ENCODE measurements at regions not wholly inside any gene's neighbourhood (a gene's known extent, or its start where the extent isn't known, plus 50 kb on each side); places are given as distances from the start of the nearest gene placed in this dataset.

DNA sequence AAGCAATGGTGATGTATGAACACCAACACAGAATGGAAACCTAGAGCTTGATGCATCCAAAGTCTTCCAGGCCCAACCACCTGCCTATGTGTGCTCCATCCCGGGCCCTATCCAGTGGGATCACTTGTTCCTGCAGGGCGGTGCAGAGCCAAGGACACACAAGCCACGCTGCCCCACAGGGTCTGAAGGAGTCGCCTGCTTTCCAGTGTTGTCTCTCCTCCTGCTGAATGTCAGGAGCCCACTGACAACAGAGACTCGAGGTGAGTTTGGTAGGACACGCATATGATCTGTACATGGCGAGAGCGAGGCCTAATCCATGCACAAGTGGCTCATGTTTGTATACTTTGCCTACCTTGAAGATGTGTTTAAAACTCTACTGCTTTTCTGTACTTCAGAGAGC is 70.9 kb upstream of the FHL2 start:
- H3K27me3 Mint-ChIP-seq = peaks cover 51% of the 10 kb centered on the region
- ATAC-seq (replicated peaks; ENCODE audit: extremely low read depth, poor library complexity, severe bottlenecking) (no peak), DNase-seq (ENCODE audit: low spot score in 2 of 2) (no peak)
- no peaks in the 10 kb centered on the region for H3K36me3 Mint-ChIP-seq (ENCODE audit: insufficient read depth)
- H3K4me3 Mint-ChIP-seq = no peak overlapping the region
- H3K9me3 Mint-ChIP-seq = no peaks in the 10 kb centered on the region
- H3K4me1 Mint-ChIP-seq = no peaks in the 10 kb centered on the region
- H3K27ac Mint-ChIP-seq (ENCODE audit: low read depth) = no peak overlapping the region

DNA sequence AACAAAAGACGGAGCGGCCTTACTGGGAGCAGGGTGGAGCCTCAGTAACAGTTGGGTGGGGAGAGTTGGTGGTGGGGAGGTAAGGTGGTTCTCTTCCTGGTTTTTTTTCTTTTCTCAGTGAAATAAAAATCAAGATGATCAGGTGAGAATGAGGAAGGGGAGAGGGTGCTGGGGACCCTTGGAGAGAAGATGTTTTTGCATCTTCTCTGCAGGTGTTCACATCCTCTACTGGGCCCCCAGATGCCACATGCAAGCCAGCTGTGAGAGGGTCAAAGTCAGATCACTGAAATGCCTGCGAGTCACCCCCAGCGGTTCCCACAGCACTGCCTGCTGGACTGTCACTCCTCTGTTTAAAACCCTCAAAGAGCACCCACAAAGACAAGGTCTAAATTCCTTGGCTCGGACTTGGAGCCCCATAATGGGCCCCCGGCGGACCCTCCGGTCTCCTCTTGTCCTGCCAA is 69.8 kb upstream of the FHL2 start:
- Mint-ChIP-seq H3K27ac (ENCODE audit: low read depth) (no peak overlapping the region), H3K9me3 (no peaks in the 10 kb centered on the region), H3K4me3 (no peak overlapping the region), H3K36me3 (ENCODE audit: insufficient read depth) (no peaks in the 10 kb centered on the region), H3K4me1 (no peaks in the 10 kb centered on the region), H3K27me3 (peaks cover 53% of the 10 kb centered on the region)
- DNase-seq (ENCODE audit: low spot score in 2 of 2) = no peak
- ATAC-seq (replicated peaks; ENCODE audit: extremely low read depth, poor library complexity, severe bottlenecking) = no peak

DNA sequence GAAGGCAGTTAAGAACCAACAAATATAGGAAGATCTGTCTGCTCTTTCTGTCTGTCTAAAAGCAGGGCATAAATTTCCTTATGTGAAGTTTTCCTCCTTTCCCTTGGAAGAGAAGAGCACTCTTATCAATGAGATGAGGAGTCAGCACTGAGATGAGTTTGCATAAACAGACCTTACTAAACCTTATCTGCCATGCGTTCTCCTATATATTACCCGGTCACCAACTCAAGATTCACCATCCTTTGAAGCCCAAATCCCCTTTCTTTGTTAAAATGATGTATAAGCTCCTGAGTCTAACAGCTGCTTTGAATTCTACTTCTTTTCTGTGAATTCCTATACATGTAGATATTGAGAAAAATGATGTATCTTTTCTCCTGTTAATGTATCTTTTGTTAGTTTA is 65.5 kb upstream of the FHL2 start:
- no peak for DNase-seq (ENCODE audit: low spot score in 2 of 2)
- Mint-ChIP-seq H3K9me3 (no peaks in the 10 kb centered on the region), H3K27me3 (peaks cover 39% of the 10 kb centered on the region), H3K27ac (ENCODE audit: low read depth) (no peak overlapping the region), H3K4me3 (no peak overlapping the region), H3K36me3 (ENCODE audit: insufficient read depth) (no peaks in the 10 kb centered on the region), H3K4me1 (no peaks in the 10 kb centered on the region)
- ATAC-seq (replicated peaks; ENCODE audit: extremely low read depth, poor library complexity, severe bottlenecking) = no peak

DNA sequence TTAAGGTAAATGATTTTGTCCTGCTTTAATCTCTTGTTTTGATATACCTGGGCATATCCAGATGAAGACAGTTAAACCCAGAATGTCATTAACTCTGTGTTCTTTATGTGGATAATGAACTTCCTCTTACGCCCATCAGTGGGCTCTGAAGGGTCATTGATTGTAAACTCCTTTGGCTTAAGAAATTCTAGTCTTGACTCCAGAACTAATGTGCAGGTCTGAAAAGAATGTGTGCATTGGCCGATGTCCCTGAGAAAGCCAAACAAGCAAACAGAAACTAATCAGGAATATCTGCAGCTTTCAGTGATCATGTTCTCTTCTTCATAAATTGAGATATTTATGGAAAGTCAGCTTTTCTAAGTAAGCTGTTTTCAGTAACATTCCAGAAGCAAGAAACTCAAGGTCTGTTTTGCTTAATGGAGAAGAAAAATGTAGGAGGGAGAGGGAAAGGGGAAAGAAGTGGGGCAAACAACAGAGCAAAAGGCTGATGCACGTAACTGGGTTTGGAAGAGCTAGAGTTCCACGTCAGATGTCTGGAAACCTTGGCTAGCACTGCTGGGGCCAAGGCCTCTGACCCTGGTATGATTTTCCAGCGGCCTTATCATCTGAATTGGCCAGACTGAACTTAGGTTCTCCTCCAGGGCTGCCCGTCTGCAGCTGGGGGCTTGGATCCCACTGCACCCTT is 61.3 kb upstream of the FHL2 start:
- Mint-ChIP-seq H3K27me3 (peaks cover 40% of the 10 kb centered on the region), H3K9me3 (no peaks in the 10 kb centered on the region), H3K4me3 (no peak overlapping the region), H3K36me3 (ENCODE audit: insufficient read depth) (no peaks in the 10 kb centered on the region), H3K27ac (ENCODE audit: low read depth) (no peak overlapping the region), H3K4me1 (no peaks in the 10 kb centered on the region)
- no peak for DNase-seq (ENCODE audit: low spot score in 2 of 2)
- no peak for ATAC-seq (replicated peaks; ENCODE audit: extremely low read depth, poor library complexity, severe bottlenecking)

DNA sequence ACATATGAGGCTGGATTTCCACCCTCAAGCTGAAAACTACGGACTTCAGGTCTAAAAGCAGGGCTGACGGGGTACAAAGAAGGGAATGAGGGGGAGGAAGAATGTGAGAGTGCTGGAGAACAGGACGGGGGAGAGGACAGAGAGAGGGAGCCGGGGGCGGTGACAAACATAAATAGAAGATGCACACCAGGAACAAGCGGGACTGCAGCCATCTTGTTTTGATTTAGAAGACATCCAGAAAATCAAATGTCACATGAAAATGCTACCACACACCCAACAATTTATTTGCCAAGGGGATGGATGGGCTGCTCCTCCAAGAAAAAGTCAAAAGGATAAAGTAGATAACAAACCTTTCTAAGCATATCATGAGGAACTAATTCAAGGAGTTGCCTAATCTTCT is 59.2 kb upstream of the FHL2 start:
- Mint-ChIP-seq H3K27ac (ENCODE audit: low read depth) (no peak overlapping the region), H3K36me3 (ENCODE audit: insufficient read depth) (no peaks in the 10 kb centered on the region), H3K27me3 (peaks cover 37% of the 10 kb centered on the region), H3K9me3 (no peaks in the 10 kb centered on the region), H3K4me3 (no peak overlapping the region), H3K4me1 (no peaks in the 10 kb centered on the region)
- ATAC-seq (replicated peaks; ENCODE audit: extremely low read depth, poor library complexity, severe bottlenecking) (no peak), DNase-seq (ENCODE audit: low spot score in 2 of 2) (no peak)

DNA sequence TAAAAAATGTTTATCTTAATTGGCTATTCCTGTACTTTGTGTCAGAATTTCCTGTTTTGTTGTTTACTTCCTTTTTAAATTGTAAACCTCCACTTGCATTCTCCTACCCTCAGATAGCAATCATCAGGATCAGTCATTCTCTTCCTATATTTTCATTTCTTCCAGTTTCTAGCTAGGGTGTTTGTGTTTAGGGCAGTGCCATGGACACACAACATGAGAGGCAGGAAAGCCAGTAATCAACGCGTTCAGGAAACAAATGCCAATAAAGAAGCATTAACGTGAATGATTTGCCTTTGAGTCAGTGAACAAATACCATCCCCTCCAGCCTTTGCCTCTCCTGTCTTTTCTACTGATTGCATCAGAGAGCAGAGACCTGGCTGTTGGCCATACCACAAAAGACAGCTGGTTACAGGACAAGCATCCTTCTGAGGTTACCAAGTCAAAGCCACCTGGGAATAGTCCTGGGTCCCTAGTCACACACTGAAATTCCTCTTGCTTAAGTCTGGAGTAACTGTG is 56.7 kb upstream of the FHL2 start:
- peaks cover 49% of the 10 kb centered on the region for H3K27me3 Mint-ChIP-seq
- no peak for DNase-seq (ENCODE audit: low spot score in 2 of 2)
- H3K27ac Mint-ChIP-seq (ENCODE audit: low read depth) = no peak overlapping the region
- H3K9me3 Mint-ChIP-seq = no peaks in the 10 kb centered on the region
- no peaks in the 10 kb centered on the region for H3K4me1 Mint-ChIP-seq
- ATAC-seq (replicated peaks; ENCODE audit: extremely low read depth, poor library complexity, severe bottlenecking) = no peak
- H3K4me3 Mint-ChIP-seq = no peak overlapping the region
- no peaks in the 10 kb centered on the region for H3K36me3 Mint-ChIP-seq (ENCODE audit: insufficient read depth)

DNA sequence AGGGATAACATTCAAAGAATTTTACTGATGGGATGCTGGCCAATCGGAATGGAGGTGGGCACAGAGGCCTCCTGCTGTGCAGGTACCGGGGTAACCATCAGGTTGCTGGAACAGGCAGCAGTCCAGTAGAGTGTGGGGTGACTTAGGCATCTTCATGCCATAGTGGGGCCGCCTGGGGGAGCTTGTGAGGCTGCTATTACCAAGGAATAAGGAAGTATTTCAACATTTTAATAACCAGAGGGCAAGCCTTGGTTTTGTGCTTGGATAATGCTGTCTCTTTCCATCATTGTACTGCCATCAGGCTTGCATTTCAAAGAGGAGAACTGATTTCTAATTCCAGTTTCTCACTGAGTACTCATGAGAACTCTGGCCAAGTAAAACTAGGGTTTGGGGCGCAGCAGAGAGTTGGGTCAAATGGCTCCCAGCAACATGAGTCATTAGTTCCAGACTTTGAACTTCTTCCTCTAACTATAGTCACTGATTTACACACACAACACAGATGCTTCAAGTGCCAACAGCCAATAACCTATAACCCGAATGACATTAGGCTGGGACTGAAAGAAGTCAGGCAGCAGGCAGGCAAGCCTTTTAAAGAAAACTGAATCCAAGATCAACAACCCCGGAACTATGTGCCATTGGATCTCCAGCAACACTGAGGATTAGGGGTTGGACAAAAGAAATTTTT is 56.1 kb upstream of the FHL2 start:
- DNase-seq (ENCODE audit: low spot score in 2 of 2) (no peak), ATAC-seq (replicated peaks; ENCODE audit: extremely low read depth, poor library complexity, severe bottlenecking) (no peak)
- Mint-ChIP-seq H3K4me3 (no peak overlapping the region), H3K36me3 (ENCODE audit: insufficient read depth) (no peaks in the 10 kb centered on the region), H3K4me1 (no peaks in the 10 kb centered on the region), H3K27me3 (peaks cover 55% of the 10 kb centered on the region), H3K27ac (ENCODE audit: low read depth) (no peak overlapping the region), H3K9me3 (no peaks in the 10 kb centered on the region)

DNA sequence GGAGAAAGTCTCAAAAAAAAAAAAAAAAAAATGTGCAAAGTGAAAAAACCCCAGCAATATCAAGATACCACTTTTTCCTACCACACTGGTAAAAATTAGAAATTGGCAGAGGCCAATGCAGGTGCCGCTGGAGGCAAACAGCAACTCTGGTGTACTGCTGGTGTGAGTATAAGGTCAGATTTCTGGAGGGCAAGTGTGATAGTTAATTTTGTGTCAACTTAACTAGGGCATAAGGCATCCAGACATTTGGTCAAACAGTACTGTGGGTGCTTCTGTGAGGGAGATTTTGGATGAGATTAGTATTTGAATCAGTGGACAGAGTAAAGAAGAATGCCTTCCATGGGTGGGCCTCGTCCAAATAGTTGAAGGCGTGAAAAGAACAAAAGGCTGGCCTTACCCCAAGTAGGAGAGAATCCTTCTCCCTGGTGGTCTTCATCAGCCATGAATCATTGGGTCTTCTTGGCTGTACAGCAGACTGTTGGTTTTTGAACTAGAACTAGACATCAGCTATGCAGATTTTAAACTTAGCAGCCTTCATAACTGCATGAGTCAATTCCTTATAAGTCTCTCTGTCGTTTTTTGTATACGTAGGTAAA is 52.8 kb upstream of the FHL2 start:
- Mint-ChIP-seq H3K27ac (ENCODE audit: low read depth) (no peak overlapping the region), H3K36me3 (ENCODE audit: insufficient read depth) (no peaks in the 10 kb centered on the region), H3K4me3 (no peak overlapping the region), H3K9me3 (no peaks in the 10 kb centered on the region), H3K4me1 (no peaks in the 10 kb centered on the region), H3K27me3 (peaks cover 71% of the 10 kb centered on the region)
- ATAC-seq (replicated peaks; ENCODE audit: extremely low read depth, poor library complexity, severe bottlenecking) (no peak), DNase-seq (ENCODE audit: low spot score in 2 of 2) (no peak)

DNA sequence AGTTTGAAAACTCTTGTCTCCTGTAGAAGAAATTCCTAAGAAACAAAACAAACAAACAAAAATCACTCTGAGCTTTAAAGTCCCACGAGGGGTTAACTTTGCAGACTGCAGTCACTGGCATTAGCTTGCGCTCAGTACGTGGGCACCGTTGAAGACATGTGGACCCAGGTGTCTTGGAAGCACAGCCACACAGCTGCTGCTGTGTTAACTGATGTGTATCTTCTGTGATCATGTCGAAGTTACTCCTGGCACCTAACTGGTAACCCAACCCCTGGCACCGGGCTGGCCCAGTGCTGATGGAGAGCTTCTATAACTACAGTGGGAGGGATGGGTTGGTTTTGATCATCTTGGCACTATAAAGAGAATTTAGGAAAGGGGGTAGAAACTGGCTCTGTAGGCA is 51.6 kb upstream of the FHL2 start:
- Mint-ChIP-seq H3K9me3 (no peaks in the 10 kb centered on the region), H3K4me3 (no peak overlapping the region), H3K4me1 (no peaks in the 10 kb centered on the region), H3K36me3 (ENCODE audit: insufficient read depth) (no peaks in the 10 kb centered on the region), H3K27me3 (peaks cover 66% of the 10 kb centered on the region), H3K27ac (ENCODE audit: low read depth) (no peak overlapping the region)
- DNase-seq (ENCODE audit: low spot score in 2 of 2) (no peak), ATAC-seq (replicated peaks; ENCODE audit: extremely low read depth, poor library complexity, severe bottlenecking) (no peak)

DNA sequence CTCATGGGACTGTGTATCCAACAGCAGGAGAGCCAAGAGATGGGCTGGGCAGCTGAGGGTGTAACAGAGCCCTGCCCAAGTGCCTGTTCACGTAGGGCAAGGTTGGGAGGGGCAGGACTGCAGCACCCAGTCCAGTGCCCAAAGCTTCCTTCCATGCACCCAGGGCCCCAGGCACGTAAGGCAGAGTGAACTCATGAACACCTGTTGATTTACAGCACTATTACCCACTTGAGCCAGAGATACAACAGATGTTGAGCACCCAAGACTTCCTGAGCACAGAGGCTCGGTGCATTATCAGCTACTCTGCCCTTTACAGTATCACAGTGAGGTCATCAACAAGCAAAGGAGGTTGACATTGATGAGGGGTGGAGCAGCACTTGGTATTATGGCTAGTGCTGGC is 50.2 kb upstream of the FHL2 start:
- Mint-ChIP-seq H3K4me3 (no peak overlapping the region), H3K9me3 (no peaks in the 10 kb centered on the region), H3K4me1 (no peaks in the 10 kb centered on the region), H3K27ac (ENCODE audit: low read depth) (no peak overlapping the region), H3K27me3 (peaks cover 70% of the 10 kb centered on the region), H3K36me3 (ENCODE audit: insufficient read depth) (no peaks in the 10 kb centered on the region)
- no peak for DNase-seq (ENCODE audit: low spot score in 2 of 2)
- no peak for ATAC-seq (replicated peaks; ENCODE audit: extremely low read depth, poor library complexity, severe bottlenecking)
